ENCODE measurements at regions not wholly inside any gene's neighbourhood (a gene's known extent, or its start where the extent isn't known, plus 50 kb on each side); places are given as distances from the start of the nearest gene placed in this dataset.
"Not testable (repeated sequence)": the region's sequence is repeated elsewhere in the genome, so short reads cannot be mapped to it uniquely, and the experiment has no call there.

- peak; percentile 6 for DNase-seq
These were observed 111.4 kb upstream of the METTL9 start for GRCh38 chr16:21487956-21488355.

GRCh38 chr16:21499046-21499445 is 100.3 kb upstream of the METTL9 start:
- DNase-seq, result not testable (repeated sequence)

- peak; percentile 85 for DNase-seq
These were observed 98.0 kb upstream of the METTL9 start for GRCh38 chr16:21501223-21501868.

GRCh38 chr16:21501869-21502667 is 97.3 kb upstream of the METTL9 start:
- DNase-seq, result peak; percentile 91

- not testable (repeated sequence) for DNase-seq
These were observed 95.8 kb upstream of the METTL9 start for GRCh38 chr16:21503574-21503920.

- DNase-seq, result not testable (repeated sequence)
These were observed 95.2 kb upstream of the METTL9 start for GRCh38 chr16:21503941-21504832.

GRCh38 chr16:21505751-21506520 is 93.4 kb upstream of the METTL9 start:
- DNase-seq, result not testable (repeated sequence)

- DNase-seq, result peak; percentile 80
These were observed 92.4 kb upstream of the METTL9 start for GRCh38 chr16:21506857-21507456.

- peak; percentile 10 for DNase-seq
These were observed 91.6 kb upstream of the METTL9 start for GRCh38 chr16:21507631-21508305.

- peak; percentile 98 for DNase-seq
These were observed 90.5 kb upstream of the METTL9 start for GRCh38 chr16:21508661-21509436.

GRCh38 chr16:21509437-21510086 is 89.8 kb upstream of the METTL9 start:
- DNase-seq, result peak; percentile 26

- not testable (repeated sequence) for DNase-seq
These were observed 88.5 kb upstream of the METTL9 start for GRCh38 chr16:21510869-21511255.

GRCh38 chr16:21511315-21512210 is 87.8 kb upstream of the METTL9 start:
- peak; percentile 46 for DNase-seq

- DNase-seq, result peak; percentile 37
These were observed 86.8 kb upstream of the METTL9 start for GRCh38 chr16:21512280-21513192.

- peak; percentile 6 for DNase-seq
These were observed 86.0 kb upstream of the METTL9 start for GRCh38 chr16:21513337-21513741.

GRCh38 chr16:21513812-21514473 is 85.4 kb upstream of the METTL9 start:
- peak; percentile 79 for DNase-seq

GRCh38 chr16:21514474-21514840 is 84.9 kb upstream of the METTL9 start:
- not testable (repeated sequence) for DNase-seq

GRCh38 chr16:21516705-21517040 is 82.7 kb upstream of the METTL9 start:
- not testable (repeated sequence) for DNase-seq
